ENCODE measurements at regions not wholly inside any gene's neighbourhood (a gene's known extent, or its start where the extent isn't known, plus 50 kb on each side); places are given as distances from the start of the nearest gene placed in this dataset.

GRCh38 chr6:12232821-12233220 is 57.3 kb upstream of the EDN1 start:
- no peak for ATAC-seq
- TF ChIP-seq CTCF (IDR thresholded peaks at IDR 0.05) (no peak), POLR2A (IDR thresholded peaks at IDR 0.05) (no peak)
- Histone ChIP-seq H3K4me3 (no peak overlapping the region), H3K36me3 (replicated peaks in 1 of 2; ENCODE audit: insufficient read depth in 1 of 2, low read depth in 2 of 2) (no peaks in the 10 kb centered on the region), H3K27ac (no peak overlapping the region), H3K4me1 (peaks cover 6% of the 10 kb centered on the region), H3K27me3 (no peaks in the 10 kb centered on the region), H3K9me3 (no peaks in the 10 kb centered on the region)
- no peak for DNase-seq
- intact Hi-C loops (cut with DNase I), result loop anchor here (5.0 kb wide), 1 partner anchor 576 kb away; no protein-coding TSS in a partner anchor
- 43 to 52% methylated on average over 1 of the region's 1 CpG for WGBS, 2 donors

GRCh38 chr6:12233693-12234571 is 56.2 kb upstream of the EDN1 start:
- Histone ChIP-seq H3K36me3 (replicated peaks in 1 of 2; ENCODE audit: insufficient read depth in 1 of 2, low read depth in 2 of 2) (no peaks in the 10 kb centered on the region), H3K9me3 (no peaks in the 10 kb centered on the region), H3K4me1 (peaks cover 6% of the 10 kb centered on the region), H3K27ac (no peak overlapping the region), H3K27me3 (no peaks in the 10 kb centered on the region), H3K4me3 (no peak overlapping the region)
- WGBS, 2 donors, result 78 to 82% methylated on average over 4 of the region's 4 CpGs
- TF ChIP-seq CTCF (IDR thresholded peaks at IDR 0.05), result peak; percentile 55 to 98 (median 96)
- no peak for TF ChIP-seq POLR2A (IDR thresholded peaks at IDR 0.05)
- ATAC-seq, result peak; percentile 81
- DNase-seq, result peak; percentile 43 to 70 (median 46)
- intact Hi-C loops (cut with DNase I), result loop anchor here (5.0 kb wide), 1 partner anchor 577 kb away; no protein-coding TSS in a partner anchor

GRCh38 chr6:12235341-12235740 is 54.8 kb upstream of the EDN1 start:
- WGBS, 2 donors, result 76 to 86% methylated on average over 5 of the region's 5 CpGs
- ATAC-seq, result no peak
- Histone ChIP-seq H3K36me3 (replicated peaks in 1 of 2; ENCODE audit: insufficient read depth in 1 of 2, low read depth in 2 of 2) (no peaks in the 10 kb centered on the region), H3K9me3 (no peaks in the 10 kb centered on the region), H3K27me3 (no peaks in the 10 kb centered on the region), H3K4me3 (no peak overlapping the region), H3K27ac (no peak overlapping the region), H3K4me1 (peaks cover 6% of the 10 kb centered on the region)
- intact Hi-C loops (cut with DNase I), result no loop called here
- TF ChIP-seq POLR2A (IDR thresholded peaks at IDR 0.05) (no peak), CTCF (IDR thresholded peaks at IDR 0.05) (no peak)
- DNase-seq, result no peak

- Histone ChIP-seq H3K4me3 (no peak overlapping the region), H3K27ac (no peak overlapping the region), H3K4me1 (peaks cover 6% of the 10 kb centered on the region), H3K36me3 (replicated peaks in 1 of 2; ENCODE audit: insufficient read depth in 1 of 2, low read depth in 2 of 2) (no peaks in the 10 kb centered on the region), H3K27me3 (no peaks in the 10 kb centered on the region), H3K9me3 (no peaks in the 10 kb centered on the region)
- 86 to 90% methylated on average over 8 of the region's 8 CpGs for WGBS, 2 donors
- no peak for TF ChIP-seq CTCF (IDR thresholded peaks at IDR 0.05)
- TF ChIP-seq POLR2A (IDR thresholded peaks at IDR 0.05), result no peak
- ATAC-seq (no peak), DNase-seq (no peak)
- intact Hi-C loops (cut with DNase I), result no loop called here
Observed at GRCh38 chr6:12238219-12238618, 51.9 kb upstream of the EDN1 start.

Measured in body of pancreas (tissue), 4 donors.